GM12878 (cell line): ENCODE measurements at regions not wholly inside any gene's neighbourhood (a gene's known extent, or its start where the extent isn't known, plus 50 kb on each side); places are given as distances from the start of the nearest gene placed in this dataset.

Experiments
- CEBPB ChIP-seq, 2 experiments: fragments of 150-350 bp in 1 of 2; IDR thresholded peaks; 2 replicates each; pipeline ENCODE4 v1.6.1; 2012 to 2014; ENCODE audit warnings: low read depth in 2 of 2, low read length in 2 of 2, borderline replicate concordance in 1 of 2, inconsistent platforms in 1 of 2
- CEBPZ ChIP-seq: fragments of 150-350 bp; IDR thresholded peaks from 2 replicates; pipeline ENCODE4 v1.6.1; 2016; ENCODE audit warnings: low read depth, low read length
- CTCF ChIP-seq, 3 experiments: IDR thresholded peaks in 2 of 3; conservative IDR thresholded peaks in 1 of 3; 2 replicates each; pipeline ENCODE4 v1.5.1; 2011; ENCODE audit warnings: low read depth in 3 of 3, low read length in 3 of 3, mild to moderate bottlenecking in 3 of 3, control low read depth in 2 of 3, moderate library complexity in 2 of 3, inconsistent platforms in 1 of 3, mixed read lengths in 1 of 3; ENCODE audit not compliant: control insufficient read depth in 2 of 3, insufficient read depth in 1 of 3; ENCODE audit errors: extremely low read depth in 1 of 3
- EP300 ChIP-seq, 2 experiments: fragments of 150-350 bp in 1 of 2; IDR thresholded peaks; 2 replicates each; pipeline ENCODE4 v1.6.1; 2011 to 2012; ENCODE audit warnings: low read depth in 2 of 2, low read length in 2 of 2, borderline replicate concordance in 1 of 2, improper control_type of control experiment in 1 of 2, inconsistent platforms in 1 of 2; ENCODE audit not compliant: control insufficient read depth in 1 of 2
- HDAC6 ChIP-seq: fragments of 200-600 bp; sonication (generic); IDR thresholded peaks from one replicate; pipeline ENCODE4 v1.8.0; 2017; ENCODE audit warnings: antibody characterized with exemption; ENCODE audit not compliant: unreplicated experiment
- MXI1 ChIP-seq: fragments of 150-350 bp; IDR thresholded peaks from 2 replicates; pipeline ENCODE4 v1.6.1; 2011; ENCODE audit warnings: low read depth, mild to moderate bottlenecking, inconsistent platforms, low read length, improper control_type of control experiment
- POLR2A ChIP-seq: IDR thresholded peaks from 2 replicates; pipeline ENCODE4 v1.6.1; 2011; ENCODE audit warnings: low read depth, mild to moderate bottlenecking, low read length
- POLR2AphosphoS2 ChIP-seq: IDR thresholded peaks from 2 replicates; pipeline ENCODE4 v1.6.1; 2011; ENCODE audit warnings: low read depth, mild to moderate bottlenecking, low read length, improper control_type of control experiment, moderate library complexity
- POLR2AphosphoS5 ChIP-seq: IDR thresholded peaks from 2 replicates; pipeline ENCODE4 v1.6.1; 2011; ENCODE audit warnings: mild to moderate bottlenecking, low read length, inconsistent platforms
- TARDBP ChIP-seq: IDR thresholded peaks from 2 replicates; pipeline ENCODE4 v1.6.1; 2016; ENCODE audit warnings: borderline replicate concordance

- TF ChIP-seq CTCF (IDR thresholded peaks at IDR 0.05 in 2 of 3, conservative IDR thresholded peaks at IDR 0.05 in 1 of 3; ENCODE audit: control insufficient read depth in 2 of 3, extremely low read depth in 1 of 3, insufficient read depth in 1 of 3, low read depth in 3 of 3, low read length in 3 of 3) (no peak), HDAC6 (no peak), POLR2AphosphoS2 (no peak), TARDBP (no peak), MXI1 (no peak), POLR2AphosphoS5 (no peak), EP300 (IDR thresholded peaks at IDR 0.05; ENCODE audit: borderline replicate concordance in 1 of 2, control insufficient read depth in 1 of 2, low read depth in 2 of 2, low read length in 2 of 2) (no peak), CEBPB (IDR thresholded peaks at IDR 0.05; ENCODE audit: borderline replicate concordance in 1 of 2, low read depth in 2 of 2, low read length in 2 of 2) (no peak), CEBPZ (no peak), POLR2A (no peak)
Measured at GRCh38 chr12:94716339-94716738, 66.0 kb upstream of the TMCC3 start.
